PC-9 (cell line): ENCODE measurements at regions not wholly inside any gene's neighbourhood (a gene's known extent, or its start where the extent isn't known, plus 50 kb on each side); places are given as distances from the start of the nearest gene placed in this dataset.

Experiments
- CTCF ChIP-seq: fragments of 200-600 bp; sonication (generic); conservative IDR thresholded peaks from 2 replicates; pipeline ENCODE4 v1.6.1; 2017; ENCODE audit warnings: mixed run types, antibody characterized with exemption, mild to moderate bottlenecking, moderate library complexity
- EZH2 ChIP-seq: fragments of 200-600 bp; sonication (generic); IDR thresholded peaks from 2 replicates; pipeline ENCODE4 v1.8.0; 2017; ENCODE audit warnings: antibody characterized with exemption, low read depth

- no peak for TF ChIP-seq EZH2
- no peak for TF ChIP-seq CTCF
Measured at GRCh38 chr1:101508913-101509312, 272.1 kb downstream of the S1PR1 start.
